GM12878 (cell line): ENCODE measurements at regions not wholly inside any gene's neighbourhood (a gene's known extent, or its start where the extent isn't known, plus 50 kb on each side); places are given as distances from the start of the nearest gene placed in this dataset.

Experiments used
- ATAC-seq: fragments of 200-7000 bp; cut with Tn5 transposase; 3 replicates; pipeline ENCODE4 v1.9.1; 2020; ENCODE audit warnings: mild to moderate bottlenecking, moderate library complexity
- BruUV-seq: library from RNA; stranded (reverse); fragments of 400-500 nt; replicated peaks from 2 replicates; lab custom pipeline; 2021; lab: Mats Ljungman, UMichigan
- CTCF ChIA-PET: fragments of 300-600 bp; sonication (Branson Sonifier 250); formaldehyde crosslinking; extraction: SDS; loops from one replicate; lab custom pipeline; 2021; ENCODE audit warnings: inconsistent platforms; lab: Yijun Ruan, JAX
- POLR2A ChIA-PET: fragments of 350-600 bp; formaldehyde crosslinking; extraction: SDS; loops from one replicate; lab custom pipeline; 2021; ENCODE audit warnings: inconsistent platforms; lab: Charles Lee
- RAD21 ChIA-PET: fragments of 300-600 bp; sonication (Branson Sonifier 250); formaldehyde crosslinking; loops from one replicate; lab custom pipeline; 2023; ENCODE audit warnings: antibody characterized with exemption; ENCODE audit not compliant: unreplicated experiment; lab: Charles Lee
- SMC1A ChIA-PET: fragments of 300-600 bp; sonication (Branson Sonifier 250); formaldehyde crosslinking; loops from one replicate; lab custom pipeline; 2023; ENCODE audit not compliant: unreplicated experiment, uncharacterized antibody; lab: Charles Lee
- DNase-seq: peaks from one replicate; pipeline ENCODE4 v3.0.0-alpha.2; 2011; ENCODE audit warnings: low read depth, low spot score
- FAIRE-seq: peaks from 3 replicates; lab custom pipeline; 2011; peaks lifted over from hg19 to GRCh38; lab: Jason Lieb, UNC
- H2AFZ ChIP-seq: 2 replicates; pipeline ENCODE4 v1.6.0; 2011; ENCODE audit warnings: low read depth, low read length, control low read depth; ENCODE audit not compliant: control insufficient read depth
- H3K27ac ChIP-seq: 2 replicates; pipeline ENCODE4 v1.5.1; 2011; ENCODE audit warnings: control low read depth; ENCODE audit not compliant: control insufficient read depth, insufficient read depth
- H3K27me3 ChIP-seq, 2 experiments: replicated peaks in 1 of 2; 2 replicates each; pipeline versions ENCODE4 v1.6.0 to v1.6.1; 2011; ENCODE audit warnings: low read length in 1 of 2; ENCODE audit not compliant: control insufficient read depth in 2 of 2, insufficient read depth in 2 of 2
- H3K36me3 ChIP-seq, 2 experiments: 2 replicates each; pipeline ENCODE4 v1.5.1; 2011; ENCODE audit warnings: low read length in 1 of 2; ENCODE audit not compliant: control insufficient read depth in 2 of 2, insufficient read depth in 2 of 2
- H3K4me1 ChIP-seq: 2 replicates; pipeline ENCODE4 v1.6.1; 2011; ENCODE audit warnings: mild to moderate bottlenecking, low read length, moderate library complexity, mixed read lengths; ENCODE audit not compliant: control insufficient read depth, insufficient read depth
- H3K4me2 ChIP-seq: 2 replicates; pipeline ENCODE4 v1.6.0; 2011; ENCODE audit warnings: control low read depth; ENCODE audit not compliant: control insufficient read depth, insufficient read depth
- H3K4me3 ChIP-seq: fragments of 200-600 bp; sonication (generic); 2 replicates; pipeline ENCODE4 v1.5.1; 2016
- H3K79me2 ChIP-seq: 2 replicates; pipeline ENCODE4 v1.6.0; 2011; ENCODE audit warnings: low read length; ENCODE audit not compliant: control insufficient read depth, insufficient read depth
- H3K9ac ChIP-seq: 2 replicates; pipeline ENCODE4 v1.8.0; 2011; ENCODE audit warnings: low read length, control low read depth, mixed read lengths; ENCODE audit not compliant: control insufficient read depth, insufficient read depth
- H3K9me3 ChIP-seq: replicated peaks from 3 replicates; pipeline ENCODE4 v1.5.1; 2011; ENCODE audit warnings: mild to moderate bottlenecking, low read length; ENCODE audit not compliant: control insufficient read depth, insufficient read depth
- H4K20me1 ChIP-seq: 2 replicates; pipeline ENCODE4 v1.6.0; 2011; ENCODE audit not compliant: control insufficient read depth, insufficient read depth
- KLF5 ChIP-seq: fragments of 450-650 bp; IDR thresholded peaks from 2 replicates; pipeline ENCODE4 v1.6.1; 2014; ENCODE audit warnings: mild to moderate bottlenecking; ENCODE audit not compliant: partially characterized antibody
- NBN ChIP-seq: fragments of 450-650 bp; IDR thresholded peaks from 2 replicates; pipeline ENCODE4 v1.6.1; 2016
- NKRF ChIP-seq: fragments of 450-650 bp; conservative IDR thresholded peaks from 2 replicates; pipeline ENCODE4 v1.6.1; 2017; ENCODE audit warnings: mild to moderate bottlenecking, moderate library complexity
- POLR2AphosphoS2 ChIP-seq: IDR thresholded peaks from 2 replicates; pipeline ENCODE4 v1.6.1; 2011; ENCODE audit warnings: low read depth, mild to moderate bottlenecking, low read length, improper control_type of control experiment, moderate library complexity
- STAT1 ChIP-seq: fragments of 450-650 bp; conservative IDR thresholded peaks from 2 replicates; pipeline ENCODE4 v1.6.1; 2014; ENCODE audit warnings: antibody characterized with exemption, mild to moderate bottlenecking
- USF2 ChIP-seq: IDR thresholded peaks from 2 replicates; pipeline ENCODE4 v1.6.1; 2011; ENCODE audit warnings: low read depth, low read length, improper control_type of control experiment, borderline replicate concordance
- WGBS: methylation state at CpG from one replicate; pipeline ENCODE4 v1.1.6; 2016; ENCODE audit warnings: low lambda C conversion rate; ENCODE audit not compliant: insufficient replicate concordance, insufficient coverage; ENCODE audit errors: missing lambda C conversion rate; 5-methylcytosine and 5-hydroxymethylcytosine counted together
- in situ Hi-C: fragments of 300-500 bp; cut with MboI; formaldehyde crosslinking; loops from 9 replicates; pipeline ENCODE4 v1.14.3; 2018; ENCODE audit warnings: mixed read lengths
- intact Hi-C: fragments of 100-400 bp; cut with micrococcal nuclease; formaldehyde crosslinking; loops from one replicate; pipeline ENCODE4 v1.14.2; 2022; ENCODE audit not compliant: unreplicated experiment

- SMC1A ChIA-PET, result no interaction called here
Observed at GRCh38 chr4:173777421-173777820, 247.4 kb upstream of the HAND2 start.

More at GRCh38 chr4:173777421-173777820, 247.4 kb upstream of the HAND2 start:
- H3K4me2 ChIP-seq, result no peak overlapping the region
- no peaks in the 10 kb centered on the region for H3K36me3 ChIP-seq
- H3K27ac ChIP-seq, result no peak overlapping the region
- no peaks in the 10 kb centered on the region for H3K4me1 ChIP-seq
- FAIRE-seq, result no peak
- 44% methylated on average over 4 of the region's 4 CpGs for WGBS
- RAD21 ChIA-PET, result no interaction called here
- no peak overlapping the region for H3K4me3 ChIP-seq
- intact Hi-C loops, result no loop called here
- H3K79me2 ChIP-seq, result no peaks in the 10 kb centered on the region
- no peak for DNase-seq
- no peaks in the 10 kb centered on the region for H4K20me1 ChIP-seq
- no peak overlapping the region for H2AFZ ChIP-seq
- H3K9ac ChIP-seq, result no peak overlapping the region
- in situ Hi-C loops, result no loop called here
- POLR2A ChIA-PET, result no interaction called here
- CTCF ChIA-PET, result no interaction called here
- no TSS peak for BruUV-seq
- no peaks in the 10 kb centered on the region for H3K9me3 ChIP-seq
- H3K27me3 ChIP-seq, result no peaks in the 10 kb centered on the region; a peak in 1 of 4 replicates
- no peak for ATAC-seq
- TF ChIP-seq NBN, result no peak
- TF ChIP-seq KLF5, result no peak
- no peak for TF ChIP-seq USF2
- TF ChIP-seq STAT1, result no peak
- no peak for TF ChIP-seq NKRF
- TF ChIP-seq POLR2AphosphoS2, result no peak
